ENCODE measurements at regions not wholly inside any gene's neighbourhood (a gene's known extent, or its start where the extent isn't known, plus 50 kb on each side); places are given as distances from the start of the nearest gene placed in this dataset.

GRCh38 chr4:173707658-173708419, 177.8 kb upstream of the HAND2 start:
- no peak for TF ChIP-seq CTCF (IDR thresholded peaks at IDR 0.05; ENCODE audit: low read depth, low read length)
- no peak for DNase-seq (ENCODE audit: low read depth, low spot score)
- Histone ChIP-seq H3K4me3 (ENCODE audit: low read depth, low read length) (no peak overlapping the region), H3K27me3 (ENCODE audit: control insufficient read depth, insufficient read depth, low read length) (no peaks in the 10 kb centered on the region), H3K27ac (ENCODE audit: low read depth, low read length) (no peak overlapping the region), H3K9me3 (ENCODE audit: control insufficient read depth, insufficient read depth, low read length) (no peaks in the 10 kb centered on the region)
- CTCF ChIA-PET = no interaction called here
- POLR2A ChIA-PET = no interaction called here

GRCh38 chr4:173704201-173704600, 174.2 kb upstream of the HAND2 start:
- no peaks in the 10 kb centered on the region for H3K27me3 ChIP-seq (ENCODE audit: control insufficient read depth, insufficient read depth, low read length)
- POLR2A ChIA-PET = no interaction called here
- no peaks in the 10 kb centered on the region for H3K9me3 ChIP-seq (ENCODE audit: control insufficient read depth, insufficient read depth, low read length)
- no peak for TF ChIP-seq CTCF (IDR thresholded peaks at IDR 0.05; ENCODE audit: low read depth, low read length)
- no peak for DNase-seq (ENCODE audit: low read depth, low spot score)
- no peak overlapping the region for H3K4me3 ChIP-seq (ENCODE audit: low read depth, low read length)
- no peak overlapping the region for H3K27ac ChIP-seq (ENCODE audit: low read depth, low read length)
- CTCF ChIA-PET = no interaction called here

- Histone ChIP-seq H3K27me3 (ENCODE audit: control insufficient read depth, insufficient read depth, low read length) (no peaks in the 10 kb centered on the region), H3K4me3 (ENCODE audit: low read depth, low read length) (no peak overlapping the region), H3K27ac (ENCODE audit: low read depth, low read length) (no peak overlapping the region), H3K9me3 (ENCODE audit: control insufficient read depth, insufficient read depth, low read length) (no peaks in the 10 kb centered on the region)
- CTCF ChIA-PET = no interaction called here
- TF ChIP-seq CTCF (IDR thresholded peaks at IDR 0.05; ENCODE audit: low read depth, low read length) = no peak
- DNase-seq (ENCODE audit: low read depth, low spot score) = no peak
- POLR2A ChIA-PET = interaction anchor here (0.7 kb wide), 1 partner anchor 471 kb away, joined by 3 read pairs; no protein-coding TSS in a partner anchor
These were observed 173.0 kb upstream of the HAND2 start for GRCh38 chr4:173703021-173703420.

- no peak for TF ChIP-seq CTCF (IDR thresholded peaks at IDR 0.05; ENCODE audit: low read depth, low read length)
- Histone ChIP-seq H3K27me3 (ENCODE audit: control insufficient read depth, insufficient read depth, low read length) (no peaks in the 10 kb centered on the region), H3K27ac (ENCODE audit: low read depth, low read length) (no peak overlapping the region), H3K4me3 (ENCODE audit: low read depth, low read length) (no peak overlapping the region), H3K9me3 (ENCODE audit: control insufficient read depth, insufficient read depth, low read length) (no peaks in the 10 kb centered on the region)
- ChIA-PET POLR2A (no interaction called here), CTCF (no interaction called here)
- no peak for DNase-seq (ENCODE audit: low read depth, low spot score)
These were observed 170.6 kb upstream of the HAND2 start for GRCh38 chr4:173700650-173701049.

- H3K27ac ChIP-seq (ENCODE audit: low read depth, low read length) = no peak overlapping the region
- POLR2A ChIA-PET = no interaction called here
- DNase-seq (ENCODE audit: low read depth, low spot score) = no peak
- H3K27me3 ChIP-seq (ENCODE audit: control insufficient read depth, insufficient read depth, low read length) = no peaks in the 10 kb centered on the region
- no peak for TF ChIP-seq CTCF (IDR thresholded peaks at IDR 0.05; ENCODE audit: low read depth, low read length)
- H3K4me3 ChIP-seq (ENCODE audit: low read depth, low read length) = no peak overlapping the region
- H3K9me3 ChIP-seq (ENCODE audit: control insufficient read depth, insufficient read depth, low read length) = no peaks in the 10 kb centered on the region
- CTCF ChIA-PET = no interaction called here
These were observed 169.9 kb upstream of the HAND2 start for GRCh38 chr4:173699841-173700475.

Measured in AG04450 (cell line).